Heart right ventricle (tissue), 16 donors: ENCODE measurements at regions not wholly inside any gene's neighbourhood (a gene's known extent, or its start where the extent isn't known, plus 50 kb on each side); places are given as distances from the start of the nearest gene placed in this dataset.

Experiments used
- ATAC-seq, 8 donors: fragments of 200-7000 bp; cut with Tn5 transposase; one replicate each; pipeline ENCODE4 v1.9.1; 2020; ENCODE audit warnings: mild to moderate bottlenecking in 8 of 8, moderate library complexity in 8 of 8, moderate number of reproducible peaks in 1 of 8
- DNase-seq, 2 donors: peaks; one replicate each; pipeline ENCODE4 v3.0.0-alpha.2; 2020
- H3K27ac ChIP-seq, 10 donors: fragments of 200-600 bp; sonication (generic) in 2 of 10; one replicate each; pipeline versions ENCODE4 v1.5.0 to v1.8.0; 2020 to 2022; ENCODE audit warnings: mild to moderate bottlenecking in 3 of 10
- H3K27me3 ChIP-seq, 7 donors: fragments of 200-600 bp; one replicate each; pipeline ENCODE4 v1.8.0; 2021 to 2022; ENCODE audit warnings: mild to moderate bottlenecking in 2 of 7
- H3K36me3 ChIP-seq, 9 donors: fragments of 200-600 bp; sonication (generic) in 1 of 9; one replicate each; pipeline versions ENCODE4 v1.5.0 to v1.8.0; 2020 to 2022; ENCODE audit warnings: mild to moderate bottlenecking in 2 of 9
- H3K4me1 ChIP-seq, 9 donors: fragments of 200-600 bp; sonication (generic) in 1 of 9; one replicate each; pipeline versions ENCODE4 v1.5.0 to v1.8.0; 2020 to 2022; ENCODE audit warnings: mild to moderate bottlenecking in 4 of 9
- H3K4me3 ChIP-seq, 10 donors: fragments of 200-600 bp; sonication (generic) in 2 of 10; one replicate each; pipeline versions ENCODE4 v1.5.0 to v1.8.0; 2020 to 2022; ENCODE audit warnings: mild to moderate bottlenecking in 7 of 10, moderate library complexity in 2 of 10
- H3K9me3 ChIP-seq, 11 donors: fragments of 200-600 bp in 10 of 11; sonication (generic) in 2 of 11; one replicate each; pipeline versions ENCODE4 v1.5.0 to v1.8.0; 2013 to 2022; ENCODE audit warnings: mild to moderate bottlenecking in 2 of 11, control low read depth in 1 of 11, moderate library complexity in 1 of 11
- CTCF ChIP-seq, 9 donors: fragments of 200-600 bp; sonication (generic) in 2 of 9; IDR thresholded peaks; one replicate each; pipeline versions ENCODE4 v1.5.0 to v1.8.0; 2021 to 2022; ENCODE audit warnings: antibody characterized with exemption in 9 of 9, mild to moderate bottlenecking in 5 of 9, moderate library complexity in 1 of 9
- WGBS, 2 donors: extraction: QIAGEN DNeasy Blood & Tissue Kit; methylation state at CpG; one replicate each; pipeline ENCODE4 v1.1.7; 2013; ENCODE audit warnings: inconsistent platforms in 1 of 2; 5-methylcytosine and 5-hydroxymethylcytosine counted together
- intact Hi-C, 10 donors: fragments of 100-400 bp; cut with DNase I; formaldehyde crosslinking; loops; one replicate each; pipeline versions ENCODE4 v1.11.1 to v1.14.2; 2022
- donor health status: Arrhythmogenic right ventricular cardiomyopathy.
- donor health status: ischemic (EF 13 %, LVEDD 7.1; RV severe dilation, severe dysfunction).
- donor health status: healthy with polysubstance abuse.
- donor health status: DM: no; HTN: yes; CAD: no.
- donor health status: DM: no; HTN: no; CAD: no.
- donor health status: ischemic (EF 25% LVEDD 6.9; RV normal size, moderate dysfunction).
- donor health status: ischemic (EF 25% LVEDD 5.7; RV mildly dilated, moderate dysfunction).
- donor health status: healthy.
- donor health status: DM: yes; HTN: yes; CAD: no.
- donor health status: Ischemic cardiomyopathy.
- donor health status: ischemic (EF 35%, LVEDD 5.7; RV mildly dilated, moderate dysfunction).
- donor health status: nonischemic (EF 11% LVEDD 7.7; RV severe dilation, severe dysfunction).
- donor health status: DM: yes; HTN: yes; CAD: no.
- donor health status: PGD.
- donor health status: ischemic (EF 29% LVEDD 5.4; RV normal size, mild dysfunction).
- donor health status: nonischemic (EF 23%, LVEDD 6.1; RV moderate dilation, normal function).

- 77 to 87% methylated on average over 2 of the region's 2 CpGs for WGBS, 2 donors
- Histone ChIP-seq H3K36me3 (no peaks in the 10 kb centered on the region), H3K4me1 (no peaks in the 10 kb centered on the region), H3K27me3 (no peaks in the 10 kb centered on the region), H3K27ac (no peak overlapping the region), H3K4me3 (no peak overlapping the region), H3K9me3 (no peaks in the 10 kb centered on the region)
- DNase-seq (no peak), ATAC-seq (no peak)
- intact Hi-C loops, result no loop called here
- TF ChIP-seq CTCF (IDR thresholded peaks at IDR 0.05), result no peak
These were observed 1602.3 kb downstream of the C4orf33 start for GRCh38 chr4:130698251-130698650.

- TF ChIP-seq CTCF (IDR thresholded peaks at IDR 0.05), result no peak
- DNase-seq, result no peak
- intact Hi-C loops, result no loop called here
- Histone ChIP-seq H3K27ac (no peak overlapping the region), H3K4me1 (no peaks in the 10 kb centered on the region), H3K36me3 (no peaks in the 10 kb centered on the region), H3K4me3 (no peak overlapping the region), H3K27me3 (no peaks in the 10 kb centered on the region), H3K9me3 (no peaks in the 10 kb centered on the region)
- WGBS, 2 donors, result 38 to 53% methylated on average over 5 of the region's 5 CpGs
- no peak for ATAC-seq
These were observed 1603.1 kb downstream of the C4orf33 start for GRCh38 chr4:130699004-130699403.

GRCh38 chr4:130703211-130703935 lies 1607.4 kb downstream of the C4orf33 start:
- Histone ChIP-seq H3K4me3 (no peak overlapping the region), H3K36me3 (no peaks in the 10 kb centered on the region), H3K9me3 (no peaks in the 10 kb centered on the region), H3K27me3 (no peaks in the 10 kb centered on the region), H3K4me1 (no peaks in the 10 kb centered on the region), H3K27ac (no peak overlapping the region)
- 85% methylated on average over 8 of the region's 8 CpGs for WGBS, 2 donors
- no peak for DNase-seq
- intact Hi-C loops, result no loop called here
- TF ChIP-seq CTCF (IDR thresholded peaks at IDR 0.05), result no peak
- ATAC-seq, result no peak

- H3K36me3 ChIP-seq, result no peaks in the 10 kb centered on the region
- intact Hi-C loops, result no loop called here
- ATAC-seq, result no peak
These were observed 1609.1 kb downstream of the C4orf33 start for GRCh38 chr4:130705023-130705422.

More at GRCh38 chr4:130705023-130705422, 1609.1 kb downstream of the C4orf33 start:
- no peak for TF ChIP-seq CTCF (IDR thresholded peaks at IDR 0.05)
- no peak overlapping the region for H3K27ac ChIP-seq
- H3K4me3 ChIP-seq, result no peak overlapping the region
- no peak for DNase-seq
- no peaks in the 10 kb centered on the region for H3K9me3 ChIP-seq
- H3K27me3 ChIP-seq, result no peaks in the 10 kb centered on the region
- H3K4me1 ChIP-seq, result no peaks in the 10 kb centered on the region
